ENCODE measurements at regions not wholly inside any gene's neighbourhood (a gene's known extent, or its start where the extent isn't known, plus 50 kb on each side); places are given as distances from the start of the nearest gene placed in this dataset.
A peak's percentile ranks its signal among the peaks of the same experiment; 100 is the strongest.

DNA sequence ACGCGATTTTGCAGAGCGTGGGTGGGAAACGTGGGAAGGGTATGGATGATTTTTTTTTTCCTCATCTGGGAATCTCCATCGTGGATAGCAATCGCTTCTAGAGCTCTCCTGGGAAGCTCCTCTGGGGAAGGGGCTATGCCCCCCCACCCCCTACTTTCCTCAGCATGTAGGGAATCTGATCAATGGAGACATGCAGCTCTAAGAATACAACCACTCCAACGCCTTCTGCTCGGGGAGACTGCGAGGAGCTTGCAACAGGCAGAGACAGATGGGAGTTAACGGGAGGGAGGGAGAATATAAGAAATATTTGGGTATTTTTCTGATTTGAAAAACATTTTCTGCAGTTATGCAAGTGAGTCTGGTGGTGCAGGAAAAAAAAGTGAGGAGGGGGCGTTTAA, 104.6 kb upstream of the HSD17B12 start:
- no peak for DNase-seq (ENCODE audit: low read depth in 2 of 2)

DNA sequence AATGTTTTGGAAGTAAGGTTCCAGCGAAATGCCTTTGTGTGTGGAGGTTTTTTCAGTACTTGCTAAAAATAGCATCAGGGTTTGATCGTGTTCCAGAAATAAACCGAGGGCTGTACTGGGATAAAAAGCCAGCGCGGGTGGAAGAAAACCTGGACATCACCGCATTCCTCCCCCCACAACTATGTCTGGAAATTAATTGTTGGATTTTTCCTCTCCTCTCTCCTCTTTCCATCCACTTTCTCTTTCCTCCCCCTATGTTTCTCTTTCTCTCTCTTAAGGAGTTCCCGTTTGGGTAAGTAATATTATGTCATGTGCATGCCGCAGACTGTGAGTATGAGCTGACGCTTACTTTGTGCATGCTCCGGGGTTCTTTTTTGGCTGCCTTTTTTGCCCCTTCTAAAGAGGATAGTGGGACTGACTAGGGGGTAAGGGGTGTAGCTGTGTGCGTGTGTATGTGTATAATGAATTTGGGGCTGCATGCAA, 104.2 kb upstream of the HSD17B12 start:
- no peak for DNase-seq (ENCODE audit: low read depth in 2 of 2)

DNA sequence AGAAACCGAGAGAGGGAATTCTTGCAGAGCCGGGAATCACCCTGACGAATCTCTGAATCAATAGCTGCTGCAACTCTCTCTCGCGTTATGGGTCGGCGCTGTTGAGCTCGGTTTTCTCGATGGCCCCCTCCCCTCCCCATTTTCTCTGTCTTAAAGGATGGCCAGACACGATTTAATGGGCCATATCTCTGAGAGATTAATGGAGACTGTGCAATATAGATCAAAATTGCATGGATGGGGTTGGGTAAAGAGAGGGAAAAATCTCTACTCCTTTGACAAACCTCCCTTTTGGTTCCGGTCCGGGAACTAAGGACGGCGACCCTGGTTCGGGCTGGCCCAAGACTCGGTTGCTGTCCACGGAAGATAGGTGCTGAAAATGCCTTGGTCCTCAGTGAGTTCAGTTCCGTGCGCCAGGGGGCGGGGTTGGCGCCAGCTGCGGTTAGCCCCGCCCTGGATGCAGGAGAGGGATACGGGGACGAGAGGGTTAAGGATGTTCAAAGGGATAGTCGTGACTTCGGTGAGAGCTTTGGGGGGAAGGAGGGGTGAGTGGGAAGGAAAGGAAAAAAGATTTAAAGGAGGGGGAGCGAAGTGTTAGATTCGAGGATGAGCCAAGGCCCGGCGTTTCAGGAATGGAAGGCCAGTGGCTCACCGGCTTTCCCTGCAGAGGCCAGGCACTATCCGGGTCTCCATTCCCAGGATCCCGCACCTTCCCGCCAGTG, 103.6 kb upstream of the HSD17B12 start:
- no peak for DNase-seq (ENCODE audit: low read depth in 2 of 2)

DNA sequence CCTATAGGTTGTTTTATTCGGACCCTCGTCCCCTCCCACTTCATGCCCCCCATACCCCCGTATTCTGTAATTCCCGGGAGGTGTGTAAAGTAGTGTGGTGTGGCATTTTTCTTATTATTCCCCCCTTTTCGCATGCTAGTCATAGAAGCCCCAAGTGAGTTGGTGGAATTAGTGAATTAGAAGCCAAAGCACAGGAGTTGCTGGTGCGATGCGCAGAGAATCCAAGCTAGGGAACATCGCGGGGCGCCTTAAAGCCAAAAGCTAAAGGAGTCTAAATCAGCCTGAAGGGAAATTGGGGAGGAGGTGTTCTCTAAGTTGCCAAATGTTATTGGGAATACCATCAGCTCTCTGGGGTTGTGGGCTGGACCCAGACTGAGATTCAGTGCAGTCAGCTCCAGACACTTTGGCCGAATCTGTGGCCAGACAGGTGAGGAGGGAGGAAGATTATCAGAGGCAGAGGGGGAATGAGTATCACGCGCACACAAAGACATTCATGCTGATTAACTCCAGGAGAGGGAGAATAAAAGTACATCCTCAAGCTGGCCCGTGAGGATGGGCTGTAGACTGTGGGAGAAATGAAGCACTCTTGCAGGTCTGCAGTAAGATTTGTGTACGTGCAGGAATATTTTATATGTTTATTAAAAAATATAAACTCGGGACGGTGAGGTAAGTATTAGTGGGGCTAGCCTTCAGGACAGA, 102.8 kb upstream of the HSD17B12 start:
- no peak for DNase-seq (ENCODE audit: low read depth in 2 of 2)

DNA sequence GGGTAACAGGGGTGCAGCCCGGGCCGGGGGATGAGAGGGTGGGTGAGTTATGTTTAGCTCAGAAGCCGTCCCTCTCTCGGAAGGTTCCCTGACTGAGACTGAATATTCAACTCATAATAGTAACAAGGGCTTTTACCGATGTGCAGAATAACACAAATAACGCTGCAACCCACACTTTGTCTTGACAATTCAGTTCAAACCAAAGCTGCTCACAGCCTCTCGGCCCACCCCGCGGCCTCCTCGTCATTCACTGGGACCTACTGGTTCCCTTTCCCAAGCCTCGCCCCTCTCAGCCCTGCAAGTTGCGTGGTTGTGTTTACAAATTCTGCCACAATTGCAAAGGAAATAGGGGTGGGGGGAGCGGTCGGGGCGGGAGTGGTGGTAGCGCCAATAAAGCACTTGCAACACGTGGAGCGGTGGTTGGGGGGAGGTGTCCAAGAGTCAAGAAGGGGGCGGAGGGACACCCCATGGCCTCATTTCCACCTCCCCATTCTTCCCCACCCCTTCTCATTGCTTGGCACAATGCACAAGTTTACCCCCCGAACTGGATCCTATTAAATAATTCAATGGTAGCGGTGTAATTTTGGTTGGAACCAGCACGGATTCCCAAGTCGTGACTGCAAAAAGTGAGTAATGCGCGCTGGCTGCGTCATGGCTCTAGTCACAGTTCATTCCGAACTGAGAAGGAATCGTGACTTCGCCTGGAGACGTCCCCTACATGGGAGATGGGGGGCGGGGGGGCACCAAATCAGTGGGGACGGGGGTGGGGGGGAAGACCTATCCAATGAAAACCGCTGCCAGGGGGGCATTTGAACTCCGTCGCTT, 102.0 kb upstream of the HSD17B12 start:
- no peak for DNase-seq (ENCODE audit: low read depth in 2 of 2)

DNA sequence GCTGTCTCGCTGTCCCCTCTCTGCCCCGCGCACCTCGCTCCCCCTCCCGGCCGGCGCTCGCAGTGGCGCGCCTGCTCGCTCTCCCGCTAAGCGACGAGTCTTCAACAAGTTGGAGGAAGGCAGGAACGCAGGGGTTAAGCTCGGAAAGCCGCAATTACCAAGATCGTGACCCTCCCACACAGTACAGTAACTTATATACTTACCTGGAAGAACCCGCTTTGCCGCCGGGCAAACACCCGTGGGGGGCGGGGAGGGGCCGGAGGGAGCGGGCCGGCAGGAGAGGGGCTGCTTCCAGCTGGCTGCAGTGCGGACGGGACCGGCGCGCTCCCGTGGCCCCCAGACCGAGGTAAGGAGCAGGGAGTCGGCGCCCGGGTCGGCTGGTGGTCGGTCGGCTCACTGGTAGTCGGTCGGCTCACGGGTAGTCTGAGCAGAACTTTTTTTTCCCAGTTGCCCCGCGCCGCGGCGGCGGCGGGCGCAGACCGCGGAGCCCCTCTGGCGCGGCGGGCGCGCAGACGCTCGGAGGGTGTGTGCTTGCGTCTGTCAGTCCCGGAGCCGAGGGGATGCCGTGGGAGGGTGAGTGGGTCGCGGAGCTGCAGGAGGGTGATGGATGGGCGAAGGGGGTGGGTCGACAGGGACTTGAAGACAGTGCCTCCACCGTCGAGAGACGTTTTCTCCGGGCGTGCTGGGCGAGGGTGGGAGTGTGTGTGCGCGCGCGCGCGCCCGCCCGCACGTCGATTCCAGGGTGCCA, 101.2 kb upstream of the HSD17B12 start:
- DNase-seq (ENCODE audit: low read depth in 2 of 2): peak in 1 of 2 donors; percentile 40

DNA sequence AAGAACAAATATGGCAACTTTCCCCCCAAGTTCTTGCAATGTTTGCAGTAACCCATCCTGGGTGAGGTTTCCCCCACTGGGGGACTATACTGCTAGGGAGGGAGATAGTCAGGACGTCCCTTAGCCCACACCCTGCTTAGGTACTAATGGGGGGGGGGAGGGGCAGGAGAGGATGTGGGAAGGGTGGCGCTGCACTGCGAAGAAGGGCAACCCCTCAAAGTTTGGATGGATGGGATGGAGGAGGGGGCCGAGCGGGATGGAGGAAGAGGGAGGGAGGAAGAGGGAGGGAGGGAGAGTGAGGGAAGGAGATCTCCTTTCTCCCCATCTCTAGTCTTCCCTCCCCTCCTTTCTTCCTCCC, 100.6 kb upstream of the HSD17B12 start:
- no peak for DNase-seq (ENCODE audit: low read depth in 2 of 2)

DNA sequence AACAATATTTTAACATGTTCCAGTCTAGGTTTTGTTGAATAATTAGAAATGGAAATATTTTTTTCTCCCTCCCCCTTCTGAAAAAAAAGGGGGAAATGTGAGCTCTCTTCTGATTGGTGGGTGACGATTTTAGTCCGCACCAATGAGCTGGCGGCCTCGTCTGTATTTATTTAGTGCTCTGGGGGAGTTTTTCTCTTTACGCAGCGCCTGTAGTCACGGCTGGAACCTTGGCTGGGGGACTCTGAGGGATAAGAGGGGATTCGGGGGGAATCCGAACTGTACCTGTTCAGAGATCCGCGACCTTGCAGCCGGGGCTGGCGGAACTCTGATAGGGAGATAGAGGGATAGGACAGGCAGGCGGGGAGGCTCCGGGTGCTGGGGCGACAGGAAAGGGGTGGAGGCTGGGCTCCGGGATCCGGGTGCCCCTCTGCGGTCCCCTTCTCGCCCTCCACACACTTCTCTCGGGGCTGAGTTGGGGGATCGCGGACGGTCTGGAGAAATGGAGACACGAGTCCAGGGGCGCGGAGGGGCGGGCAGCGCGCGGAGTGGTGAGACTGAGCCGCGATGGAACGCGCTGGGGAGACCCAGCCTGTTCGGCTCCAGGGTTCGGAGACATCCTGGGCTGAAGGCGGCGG, 99.7 kb upstream of the HSD17B12 start:
- no peak for DNase-seq (ENCODE audit: low read depth in 2 of 2)

DNA sequence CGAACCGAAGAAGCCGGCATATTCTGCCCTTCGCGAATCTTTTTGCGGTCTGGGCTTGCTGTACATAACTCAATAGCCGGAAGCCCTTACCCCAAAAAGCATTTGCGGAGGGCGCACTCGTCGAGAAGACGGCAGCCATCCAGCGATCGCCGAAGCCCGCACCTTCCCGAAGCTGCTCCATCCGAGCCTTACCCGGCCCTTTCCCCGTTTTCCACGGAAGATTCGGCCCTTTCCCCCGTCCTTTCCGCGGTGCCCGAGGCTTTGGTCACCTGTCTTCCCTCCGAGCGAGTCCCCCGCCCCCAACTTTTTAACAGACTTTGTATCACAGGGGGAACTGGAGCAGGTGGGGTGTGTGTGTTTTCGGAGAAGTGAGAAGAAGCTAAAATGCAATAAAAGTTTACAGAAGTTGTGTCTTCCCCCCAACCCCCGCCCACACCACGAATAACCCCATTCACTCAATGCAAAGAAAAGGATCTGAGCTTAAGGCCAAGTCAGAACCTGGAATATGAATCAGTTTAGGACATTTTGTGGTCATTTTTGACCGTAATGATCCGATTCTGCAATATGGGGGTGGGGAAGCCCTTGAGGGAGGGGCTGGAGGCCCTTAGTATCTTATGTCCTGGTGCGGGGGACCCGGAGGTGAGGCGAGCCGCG, 99.0 kb upstream of the HSD17B12 start:
- DNase-seq (ENCODE audit: low read depth in 2 of 2): no peak

DNA sequence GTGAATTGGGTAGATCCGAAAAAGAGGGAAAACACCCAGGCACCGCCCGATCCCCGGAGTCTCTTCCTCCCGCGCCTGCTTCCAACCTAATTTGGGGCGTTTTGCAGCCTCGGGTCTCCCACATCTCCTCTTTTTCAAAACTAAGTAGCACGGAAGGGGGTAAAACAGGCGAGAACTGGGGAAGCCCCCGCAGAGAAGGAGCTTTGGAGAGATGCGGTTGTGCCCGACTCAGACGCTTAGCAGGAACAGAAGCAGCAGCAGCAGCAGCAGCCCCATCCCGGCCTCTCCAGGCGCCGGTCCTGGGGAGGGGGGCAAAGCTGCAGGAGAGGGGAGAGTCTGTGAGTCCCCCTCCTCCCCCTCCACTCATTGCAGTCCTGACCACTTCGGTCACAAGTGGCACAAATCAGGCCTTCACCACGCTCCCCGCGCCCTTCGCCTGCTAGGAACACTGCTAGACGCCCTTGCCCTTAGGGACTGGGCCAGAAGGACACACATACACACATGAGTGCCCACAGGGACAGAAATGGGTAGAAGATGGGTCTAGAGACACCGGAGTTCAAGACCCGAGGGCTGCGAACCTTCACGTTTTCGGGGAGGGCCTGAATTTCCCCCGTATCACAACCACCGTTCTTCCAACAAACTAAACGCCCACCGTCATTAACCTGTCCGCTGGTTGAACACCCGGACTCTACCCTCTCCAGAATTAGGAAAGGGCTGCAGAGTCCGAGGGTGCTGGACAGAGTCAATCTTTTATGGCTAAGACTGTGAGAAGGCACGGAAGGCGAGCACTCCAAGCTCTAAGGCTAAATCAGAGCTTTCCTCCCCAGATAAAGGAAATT, 98.3 kb upstream of the HSD17B12 start:
- DNase-seq (ENCODE audit: low read depth in 2 of 2): no peak

DNA sequence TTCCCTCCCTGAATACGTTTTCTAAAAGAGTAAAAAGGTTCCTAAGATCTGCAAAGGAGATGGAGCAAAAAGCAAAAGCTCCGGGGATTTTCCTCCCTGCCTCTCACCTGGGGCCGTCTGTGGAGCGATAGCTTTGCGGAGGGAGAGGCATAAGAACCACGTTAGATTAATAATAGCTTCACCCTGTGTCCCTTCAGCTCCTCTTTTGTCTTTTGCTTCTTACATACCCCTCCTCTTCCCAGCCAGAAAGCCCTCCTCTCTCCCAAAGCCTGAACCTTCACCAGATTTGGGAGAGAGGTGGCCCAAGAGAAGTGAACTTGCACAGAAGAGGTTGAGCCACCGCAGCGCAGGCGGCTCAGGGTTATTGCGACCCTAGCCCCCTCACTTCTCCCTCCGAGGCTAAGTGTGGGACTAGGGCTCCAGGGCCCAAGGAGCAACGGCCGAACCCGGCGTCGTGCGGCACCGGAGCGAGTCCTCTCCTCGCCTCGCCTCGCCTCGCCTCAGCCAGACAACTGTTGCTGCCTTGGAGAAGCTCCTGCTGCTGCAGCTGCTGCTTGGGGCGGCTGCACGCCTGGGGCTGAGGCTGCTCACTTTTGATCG, 97.6 kb upstream of the HSD17B12 start:
- no peak for DNase-seq (ENCODE audit: low read depth in 2 of 2)

DNA sequence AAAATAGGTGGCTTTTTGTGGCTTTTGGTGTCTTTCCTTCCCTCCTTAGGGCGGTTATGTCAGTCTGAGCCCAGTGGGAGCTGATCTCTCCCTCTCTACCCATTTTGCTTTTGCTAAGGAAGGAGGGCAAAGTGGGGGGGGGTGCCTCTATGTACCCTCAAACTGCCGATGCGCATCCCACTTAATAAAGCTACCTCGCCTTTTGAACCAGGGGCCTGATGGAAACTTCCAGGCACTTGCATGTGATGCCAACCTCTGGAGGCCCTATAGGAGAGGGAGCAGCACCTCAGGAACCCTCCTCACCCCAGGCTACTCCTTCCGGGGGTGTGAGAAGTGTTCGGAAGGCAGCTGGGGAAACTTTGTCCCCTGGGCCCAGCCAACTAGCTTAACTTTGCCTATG, 97.0 kb upstream of the HSD17B12 start:
- no peak for DNase-seq (ENCODE audit: low read depth in 2 of 2)

DNA sequence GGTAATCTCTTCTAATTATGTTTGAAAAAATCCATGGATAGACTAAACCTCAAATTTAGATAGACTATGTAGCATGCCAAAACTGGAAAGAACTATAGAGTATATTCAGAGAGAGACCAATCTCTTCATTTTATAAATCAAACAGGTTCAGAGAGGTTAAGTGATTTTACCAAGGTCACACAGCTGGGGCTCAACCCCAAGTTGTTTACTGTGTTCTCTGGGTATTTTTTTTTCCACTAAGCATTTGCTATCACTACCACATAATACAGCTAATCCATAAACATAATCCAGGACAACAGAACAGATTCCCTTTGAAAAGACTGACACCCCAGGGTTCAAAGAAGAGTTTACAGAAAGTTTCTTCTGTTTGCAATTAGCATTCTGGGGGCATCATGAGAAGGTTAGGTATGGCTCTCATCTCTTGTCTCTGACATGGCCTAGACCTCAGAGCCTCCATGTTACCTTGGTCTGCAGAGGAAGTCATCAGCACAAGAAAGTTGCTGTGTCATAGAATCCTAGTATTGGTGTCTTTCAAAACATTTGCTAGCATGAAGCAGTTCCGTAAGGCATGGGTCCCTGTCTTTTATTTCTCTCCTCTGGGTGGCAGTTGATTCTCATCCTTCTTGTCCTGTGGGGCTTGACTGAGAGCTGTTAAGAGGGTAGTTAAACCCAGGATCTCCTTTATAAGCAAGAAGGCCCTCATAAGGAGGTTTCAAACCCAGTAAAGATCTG, 94.5 kb upstream of the HSD17B12 start:
- no peak for DNase-seq (ENCODE audit: low read depth in 2 of 2)

DNA sequence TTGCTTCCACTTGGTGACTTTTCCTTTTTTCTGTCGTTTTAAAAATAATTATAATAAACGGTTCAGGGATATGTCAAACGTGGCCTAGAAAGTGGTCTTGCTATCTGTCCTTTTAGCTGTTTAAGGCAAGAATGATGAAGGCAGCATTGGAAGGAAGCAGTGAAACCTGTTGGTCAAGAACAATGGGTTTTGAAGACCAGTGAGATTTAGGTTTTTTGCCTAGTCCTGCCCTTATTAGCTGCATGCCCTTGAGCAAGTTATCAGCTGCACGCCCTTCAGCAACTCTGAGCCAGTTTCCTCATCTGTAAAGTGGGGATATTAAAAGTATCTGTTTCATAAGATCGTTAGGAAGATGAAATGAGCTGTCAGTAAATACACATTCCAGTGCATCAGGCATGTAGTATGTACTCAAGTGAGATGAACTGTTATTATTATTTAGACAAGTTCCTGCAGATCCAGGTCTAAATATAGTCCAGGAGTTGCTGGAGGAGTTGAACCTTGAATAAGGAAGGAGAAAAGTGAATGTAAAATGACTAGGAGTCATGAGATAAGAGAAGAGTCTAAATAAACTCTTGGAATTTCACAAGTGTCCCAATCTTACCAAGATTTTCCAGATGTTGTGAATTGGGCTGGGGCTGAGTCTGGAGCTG, 90.8 kb upstream of the HSD17B12 start:
- no peak for DNase-seq (ENCODE audit: low read depth in 2 of 2)

DNA sequence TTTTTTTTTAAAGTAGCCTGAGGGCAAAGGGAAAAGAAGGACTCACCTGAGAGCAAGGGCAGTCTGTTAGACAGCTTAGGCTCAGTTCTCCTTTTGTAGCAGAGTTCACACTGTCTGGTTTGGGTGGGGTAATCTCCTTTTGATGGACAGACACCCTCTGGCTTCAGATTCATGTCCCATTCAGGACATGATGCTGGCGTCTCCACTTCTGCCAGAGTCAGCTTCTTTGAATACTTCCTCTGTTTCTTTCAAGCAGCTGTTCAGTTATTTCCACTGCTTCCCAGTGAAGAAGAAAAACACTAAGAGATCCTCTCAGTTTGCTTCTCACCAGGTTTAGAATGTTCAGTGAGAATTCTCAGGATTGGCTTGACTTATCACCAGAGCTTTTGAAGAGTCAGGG, 79.0 kb upstream of the HSD17B12 start:
- no peak for DNase-seq (ENCODE audit: low read depth in 2 of 2)

DNA sequence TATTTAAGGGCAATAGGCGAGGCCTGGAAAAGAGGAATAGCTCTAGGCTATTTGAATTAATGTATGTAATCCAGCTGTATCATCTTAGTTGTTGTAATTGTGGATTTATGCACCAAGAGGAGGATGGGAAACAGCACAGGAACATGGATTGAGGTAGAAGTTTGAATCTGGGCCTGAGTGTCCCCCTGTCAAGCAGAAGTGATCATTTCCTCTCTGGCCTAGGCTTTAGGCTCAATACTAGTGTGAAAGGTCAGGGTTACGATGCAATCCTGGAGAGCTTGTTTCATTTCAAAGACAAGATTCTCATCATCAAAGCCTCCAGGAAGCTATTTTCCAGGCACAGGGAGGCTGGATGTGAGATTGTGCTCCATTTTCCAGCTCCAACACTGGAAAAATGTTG, 77.9 kb upstream of the HSD17B12 start:
- DNase-seq (ENCODE audit: low read depth in 2 of 2): no peak

DNA sequence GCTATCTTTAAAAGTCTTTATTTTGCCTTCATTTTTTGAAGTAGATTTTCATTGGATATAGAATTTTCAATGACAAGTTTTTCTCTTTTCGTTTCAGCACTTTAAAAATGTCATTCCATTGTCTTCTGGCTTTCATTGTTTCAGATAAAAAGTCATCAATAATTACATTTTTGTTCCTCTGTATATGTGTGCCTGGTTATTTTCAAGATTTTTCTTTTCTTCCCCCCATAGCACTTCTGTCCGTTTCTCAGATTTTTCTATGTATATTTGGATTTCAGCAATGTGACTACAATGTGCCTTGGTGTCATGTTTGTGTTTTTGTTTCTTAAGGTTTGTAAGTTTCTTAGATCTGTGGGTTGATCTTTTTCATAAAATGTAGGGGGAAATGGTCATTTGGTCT, 66.3 kb upstream of the HSD17B12 start:
- DNase-seq (ENCODE audit: low read depth in 2 of 2): no peak

DNA sequence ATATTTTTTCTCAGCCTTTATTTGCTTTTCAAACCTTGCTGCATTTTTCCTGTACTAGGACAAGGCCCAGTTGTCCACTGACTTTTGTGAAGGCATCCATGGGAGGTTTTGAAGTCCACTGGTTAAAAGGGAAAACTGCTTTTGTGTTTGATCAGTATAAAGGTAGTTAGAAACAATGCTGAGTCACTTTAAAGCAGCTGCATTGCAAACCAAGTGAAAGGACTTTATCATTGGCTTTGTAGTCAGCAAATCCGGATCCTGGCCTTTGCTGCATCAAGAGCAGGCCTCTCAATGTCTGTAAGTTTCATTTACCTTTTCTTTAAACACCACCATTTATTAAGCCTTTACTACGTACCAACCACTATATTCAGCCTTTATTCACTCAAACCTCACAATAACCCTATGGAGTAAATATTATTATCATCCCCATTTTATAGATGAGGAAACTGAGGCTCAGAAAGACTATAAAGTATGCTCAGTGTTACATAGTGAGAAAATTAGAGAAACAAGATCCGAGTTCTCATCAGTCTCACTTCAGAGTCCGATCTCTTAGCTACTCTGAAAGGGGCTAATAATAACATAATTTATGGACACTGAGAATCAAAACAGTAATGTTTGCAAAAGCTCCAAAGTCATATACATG, 60.6 kb upstream of the HSD17B12 start:
- DNase-seq (ENCODE audit: low read depth in 2 of 2): no peak

Measured in stimulated activated CD4-positive, alpha-beta T cell treated with anti-CD3 and anti-CD28 coated beads, Interleukin-15, amount 100 ng/mL, for 48 hours (primary cell).